SK-N-SH treated with all-trans-retinoic acid at 6 μM for 48 hours (cell line): ENCODE measurements at regions not wholly inside any gene's neighbourhood (a gene's known extent, or its start where the extent isn't known, plus 50 kb on each side); places are given as distances from the start of the nearest gene placed in this dataset.

Experiments
- ATAC-seq: fragments of 200-7000 bp; cut with Tn5 transposase; 3 replicates; pipeline ENCODE4 v1.9.1; 2020; ENCODE audit warnings: mild to moderate bottlenecking, moderate library complexity
- ARNTL ChIP-seq: fragments of 450-650 bp; formaldehyde crosslinking; IDR thresholded peaks from 2 replicates; pipeline ENCODE4 v1.5.0; 2020; ENCODE audit warnings: low read depth, mild to moderate bottlenecking, moderate library complexity, borderline replicate concordance
- BACH2 ChIP-seq: fragments of 250-450 bp; sonication (Bioruptor Pico); IDR thresholded peaks from 2 replicates; pipeline ENCODE4 v1.9.0; 2021; ENCODE audit warnings: mild to moderate bottlenecking, borderline replicate concordance
- CREB5 ChIP-seq: fragments of 250-450 bp; sonication (Bioruptor Pico); IDR thresholded peaks from 2 replicates; pipeline ENCODE4 v1.5.1; 2020; ENCODE audit warnings: low read depth, mild to moderate bottlenecking, moderate library complexity
- CSDC2 ChIP-seq: fragments of 250-450 bp; sonication (Bioruptor Pico); IDR thresholded peaks from 2 replicates; pipeline ENCODE4 v1.5.0; 2020; ENCODE audit warnings: mild to moderate bottlenecking, moderate library complexity
- ESRRG ChIP-seq: fragments of 250-450 bp; sonication (Bioruptor Pico); IDR thresholded peaks from 2 replicates; pipeline ENCODE4 v1.6.1; 2021; ENCODE audit warnings: mild to moderate bottlenecking
- GLIS3 ChIP-seq: fragments of 250-450 bp; sonication (Bioruptor Pico); IDR thresholded peaks from 2 replicates; pipeline ENCODE4 v1.5.0; 2020; ENCODE audit warnings: mild to moderate bottlenecking, moderate library complexity
- ISL1 ChIP-seq: fragments of 250-450 bp; sonication (Bioruptor Pico); IDR thresholded peaks from 2 replicates; pipeline ENCODE4 v2.1.2; 2022; ENCODE audit warnings: mild to moderate bottlenecking, moderate library complexity
- OSR1 ChIP-seq: fragments of 250-450 bp; sonication (Bioruptor Pico); IDR thresholded peaks from 2 replicates; pipeline ENCODE4 v1.8.0; 2022; ENCODE audit warnings: moderate library complexity, mild to moderate bottlenecking, inconsistent platforms
- PATZ1 ChIP-seq: fragments of 250-450 bp; sonication (Bioruptor Pico); IDR thresholded peaks from 2 replicates; pipeline ENCODE4 v1.8.0; 2020; ENCODE audit warnings: mild to moderate bottlenecking, moderate library complexity, borderline replicate concordance
- POU6F1 ChIP-seq: fragments of 250-450 bp; sonication (Bioruptor Pico); IDR thresholded peaks from 2 replicates; pipeline ENCODE4 v1.8.0; 2021; ENCODE audit warnings: low read depth, mild to moderate bottlenecking, moderate library complexity, borderline replicate concordance
- PPARA ChIP-seq: fragments of 250-450 bp; sonication (Bioruptor Pico); IDR thresholded peaks from 2 replicates; pipeline ENCODE4 v1.5.0; 2020; ENCODE audit warnings: mild to moderate bottlenecking, borderline replicate concordance
- RARB ChIP-seq: fragments of 250-450 bp; sonication (Bioruptor Pico); IDR thresholded peaks from 2 replicates; pipeline ENCODE4 v1.8.0; 2021; ENCODE audit warnings: mild to moderate bottlenecking, moderate library complexity
- SNAI2 ChIP-seq: fragments of 250-450 bp; sonication (Bioruptor Pico); IDR thresholded peaks from 2 replicates; pipeline ENCODE4 v1.5.0; 2020; ENCODE audit warnings: mild to moderate bottlenecking, moderate library complexity
- TCF4 ChIP-seq: fragments of 250-450 bp; sonication (Bioruptor Pico); IDR thresholded peaks from 2 replicates; pipeline ENCODE4 v1.8.0; 2021; ENCODE audit warnings: mild to moderate bottlenecking, moderate library complexity, borderline replicate concordance
- TOX ChIP-seq: fragments of 250-450 bp; sonication (Bioruptor Pico); IDR thresholded peaks from 2 replicates; pipeline ENCODE4 v1.8.0; 2021; ENCODE audit warnings: mild to moderate bottlenecking, moderate library complexity, borderline replicate concordance
- TSHZ2 ChIP-seq: fragments of 250-450 bp; sonication (Bioruptor Pico); IDR thresholded peaks from 2 replicates; pipeline ENCODE4 v1.5.0; 2020; ENCODE audit warnings: mild to moderate bottlenecking, moderate library complexity
- ZC3H10 ChIP-seq: fragments of 250-450 bp; sonication (Bioruptor Pico); IDR thresholded peaks from 2 replicates; pipeline ENCODE4 v1.5.1; 2021; ENCODE audit warnings: mild to moderate bottlenecking, moderate library complexity
- ZFP3 ChIP-seq: fragments of 250-450 bp; sonication (Bioruptor Pico); IDR thresholded peaks from 2 replicates; pipeline ENCODE4 v1.5.0; 2020; ENCODE audit warnings: mild to moderate bottlenecking, moderate library complexity
- ZFP30 ChIP-seq: fragments of 450-650 bp; formaldehyde crosslinking; IDR thresholded peaks from 2 replicates; pipeline ENCODE4 v1.5.0; 2022; ENCODE audit warnings: mild to moderate bottlenecking, moderate library complexity
- ZNF565 ChIP-seq: fragments of 450-650 bp; formaldehyde crosslinking; conservative IDR thresholded peaks from 2 replicates; pipeline ENCODE4 v1.5.0; 2020; ENCODE audit warnings: low read depth, mild to moderate bottlenecking, moderate library complexity
- ZNF70 ChIP-seq: fragments of 450-650 bp; formaldehyde crosslinking; IDR thresholded peaks from 2 replicates; pipeline ENCODE4 v1.5.0; 2020; ENCODE audit warnings: mild to moderate bottlenecking, moderate library complexity
- ZNF8 ChIP-seq: fragments of 450-650 bp; formaldehyde crosslinking; IDR thresholded peaks from 2 replicates; pipeline ENCODE4 v1.5.0; 2020; ENCODE audit warnings: mild to moderate bottlenecking, moderate library complexity

- peak; percentile 60 for ATAC-seq
- no peak for TF ChIP-seq OSR1 (CRISPR knock-in tag)
- TF ChIP-seq POU6F1 (CRISPR knock-in tag), result no peak
- no peak for TF ChIP-seq ZNF8 (CRISPR knock-in tag)
- no peak for TF ChIP-seq ZFP3
Observed at GRCh38 chr10:78802866-78803265, 265.9 kb upstream of the ZMIZ1 start.

- TF ChIP-seq ZFP30 (CRISPR knock-in tag) (no peak), RARB (CRISPR knock-in tag) (no peak), ZFP3 (no peak), ARNTL (CRISPR knock-in tag) (no peak), ESRRG (CRISPR knock-in tag) (no peak), PPARA (CRISPR knock-in tag) (no peak)
- ATAC-seq, result no peak
Observed at GRCh38 chr10:78803710-78804109, 265.1 kb upstream of the ZMIZ1 start.

- TF ChIP-seq TOX (CRISPR knock-in tag), result no peak
- TF ChIP-seq ESRRG (CRISPR knock-in tag), result no peak
- no peak for TF ChIP-seq ZC3H10
- no peak for TF ChIP-seq BACH2 (CRISPR knock-in tag)
- no peak for TF ChIP-seq PPARA (CRISPR knock-in tag)
- TF ChIP-seq SNAI2 (CRISPR knock-in tag), result no peak
- no peak for TF ChIP-seq ARNTL (CRISPR knock-in tag)
- TF ChIP-seq ZFP3, result no peak
- no peak for TF ChIP-seq ZNF70 (CRISPR knock-in tag)
- TF ChIP-seq ZNF565 (CRISPR knock-in tag), result no peak
- TF ChIP-seq ZNF8 (CRISPR knock-in tag), result no peak
- TF ChIP-seq GLIS3, result no peak
- TF ChIP-seq PATZ1 (CRISPR knock-in tag), result no peak
- no peak for TF ChIP-seq POU6F1 (CRISPR knock-in tag)
- TF ChIP-seq TSHZ2 (CRISPR knock-in tag), result no peak
- no peak for TF ChIP-seq RARB (CRISPR knock-in tag)
- TF ChIP-seq ISL1, result no peak
- no peak for TF ChIP-seq CREB5 (CRISPR knock-in tag)
- TF ChIP-seq CSDC2 (CRISPR knock-in tag), result no peak
- TF ChIP-seq TCF4 (CRISPR knock-in tag), result no peak
- ATAC-seq, result peak; percentile 31
Observed at GRCh38 chr10:78804411-78805032, 264.2 kb upstream of the ZMIZ1 start.
